IMR-90 (cell line): ENCODE measurements at regions not wholly inside any gene's neighbourhood (a gene's known extent, or its start where the extent isn't known, plus 50 kb on each side); places are given as distances from the start of the nearest gene placed in this dataset.

Experiments used
- ATAC-seq: fragments of 200-7000 bp; cut with Tn5 transposase; 2 replicates; pipeline ENCODE4 v1.9.1; 2020; ENCODE audit warnings: low read depth, mild to moderate bottlenecking, moderate library complexity
- BruUV-seq: library from RNA; stranded (reverse); fragments of 400-500 nt; replicated peaks from 2 replicates; lab custom pipeline; 2021; lab: Mats Ljungman, UMichigan
- CTCF ChIA-PET: fragments of 300-600 bp; formaldehyde crosslinking; extraction: SDS; loops from one replicate; lab custom pipeline; 2021; ENCODE audit warnings: antibody characterized with exemption; lab: Yijun Ruan, JAX
- POLR2A ChIA-PET: fragments of 300-600 bp; sonication (Branson Sonifier 250); formaldehyde crosslinking; loops from one replicate; lab custom pipeline; 2022; ENCODE audit warnings: antibody characterized with exemption; ENCODE audit not compliant: unreplicated experiment; lab: Charles Lee
- DNase-seq: peaks from one replicate; pipeline ENCODE4 v3.0.0; 2013
- H2AFZ ChIP-seq: replicated peaks from 2 replicates; pipeline ENCODE3; 2013; ENCODE audit warnings: low read length, mild to moderate bottlenecking; ENCODE audit not compliant: poor library complexity
- H2AK5ac ChIP-seq: 2 replicates; pipeline ENCODE4 v1.6.1; 2013; ENCODE audit warnings: low read depth, low read length, inconsistent platforms
- H2AK9ac ChIP-seq: replicated peaks from 2 replicates; pipeline ENCODE3; 2013; ENCODE audit warnings: mild to moderate bottlenecking, low read depth, low read length, moderate library complexity; ENCODE audit not compliant: poor library complexity
- H2BK120ac ChIP-seq: 2 replicates; pipeline ENCODE4 v1.6.1; 2013; ENCODE audit warnings: low read depth, low read length, inconsistent platforms
- H2BK15ac ChIP-seq: 3 replicates; pipeline ENCODE4 v1.6.1; 2013; ENCODE audit warnings: low read depth, low read length, inconsistent platforms
- H2BK20ac ChIP-seq: 2 replicates; pipeline ENCODE4 v1.6.1; 2013; ENCODE audit warnings: low read depth, mild to moderate bottlenecking, inconsistent platforms, low read length, moderate library complexity
- H2BK5ac ChIP-seq: 2 replicates; pipeline ENCODE4 v1.6.1; 2013; ENCODE audit warnings: mild to moderate bottlenecking, low read depth, low read length, inconsistent platforms; ENCODE audit not compliant: poor library complexity, severe bottlenecking
- H3K14ac ChIP-seq: replicated peaks from 2 replicates; pipeline ENCODE4 v1.6.1; 2013; ENCODE audit warnings: low read depth, low read length, inconsistent platforms
- H3K18ac ChIP-seq: 2 replicates; pipeline ENCODE4 v1.6.1; 2013; ENCODE audit warnings: low read depth, low read length, control low read depth
- H3K23ac ChIP-seq: 2 replicates; pipeline ENCODE4 v1.6.1; 2013; ENCODE audit warnings: low read depth, low read length, inconsistent platforms
- H3K27ac ChIP-seq: 2 replicates; pipeline ENCODE4 v1.5.1; 2013; ENCODE audit warnings: mild to moderate bottlenecking, control low read depth, low read length; ENCODE audit not compliant: insufficient read depth
- H3K27me3 ChIP-seq: 2 replicates; pipeline ENCODE4 v1.6.1; 2013; ENCODE audit warnings: low read length; ENCODE audit not compliant: control insufficient read depth, insufficient read depth
- H3K36me3 ChIP-seq: 2 replicates; pipeline ENCODE4 v1.6.1; 2013; ENCODE audit warnings: low read length, mixed read lengths; ENCODE audit not compliant: control insufficient read depth, insufficient read depth
- H3K4ac ChIP-seq: 2 replicates; pipeline ENCODE4 v1.6.1; 2013; ENCODE audit warnings: low read depth, low read length, inconsistent platforms
- H3K4me1 ChIP-seq: 2 replicates; pipeline ENCODE4 v1.6.1; 2013; ENCODE audit warnings: low read length, mixed read lengths; ENCODE audit not compliant: control insufficient read depth, insufficient read depth
- H3K4me2 ChIP-seq: 2 replicates; pipeline ENCODE4 v1.6.1; 2013; ENCODE audit warnings: low read depth, mild to moderate bottlenecking, control low read depth, low read length, moderate library complexity
- H3K4me3 ChIP-seq: 2 replicates; pipeline ENCODE4 v1.5.1; 2013; ENCODE audit warnings: low read depth, mild to moderate bottlenecking, control low read depth, low read length, moderate library complexity; ENCODE audit not compliant: insufficient read depth
- H3K56ac ChIP-seq: 2 replicates; pipeline ENCODE4 v1.6.1; 2013; ENCODE audit warnings: low read length, inconsistent platforms; ENCODE audit not compliant: insufficient read depth; ENCODE audit errors: extremely low read depth
- H3K79me1 ChIP-seq, 2 experiments: 2 replicates each; pipeline ENCODE4 v1.6.1; 2013; ENCODE audit warnings: low read length in 2 of 2, inconsistent platforms in 1 of 2, low read depth in 1 of 2
- H3K9ac ChIP-seq: 2 replicates; pipeline ENCODE4 v1.6.1; 2013; ENCODE audit warnings: low read depth, low read length, control low read depth
- H3K9me1 ChIP-seq: 2 replicates; pipeline ENCODE4 v1.6.1; 2013; ENCODE audit warnings: low read length, inconsistent platforms; ENCODE audit not compliant: insufficient read depth
- H3K9me3 ChIP-seq: 2 replicates; pipeline ENCODE4 v1.6.1; 2013; ENCODE audit warnings: low read length; ENCODE audit not compliant: control insufficient read depth, insufficient read depth
- H4K20me1 ChIP-seq: 2 replicates; pipeline ENCODE4 v1.6.1; 2013; ENCODE audit warnings: low read length, inconsistent platforms; ENCODE audit not compliant: insufficient read depth
- H4K5ac ChIP-seq: 2 replicates; pipeline ENCODE4 v1.6.1; 2013; ENCODE audit warnings: mild to moderate bottlenecking, low read depth, low read length, control low read depth
- H4K8ac ChIP-seq, 2 experiments: 2 replicates each; pipeline ENCODE4 v1.6.1; 2013; ENCODE audit warnings: low read depth in 2 of 2, low read length in 2 of 2, control low read depth in 1 of 2, inconsistent platforms in 1 of 2
- H4K91ac ChIP-seq: 2 replicates; pipeline ENCODE4 v1.6.1; 2013; ENCODE audit warnings: low read depth, low read length, inconsistent platforms; ENCODE audit not compliant: insufficient read depth
- BHLHE40 ChIP-seq: fragments of 150-350 bp; IDR thresholded peaks from 2 replicates; pipeline ENCODE4 v1.6.1; 2016; ENCODE audit warnings: mild to moderate bottlenecking, low read depth, low read length
- CEBPB ChIP-seq: IDR thresholded peaks from 2 replicates; pipeline ENCODE4 v1.6.1; 2012; ENCODE audit warnings: low read depth, low read length, improper control_type of control experiment
- CHD1 ChIP-seq: IDR thresholded peaks from 2 replicates; pipeline ENCODE4 v1.6.1; 2012; ENCODE audit warnings: low read depth, low read length, improper control_type of control experiment
- FOS ChIP-seq: fragments of 150-350 bp; IDR thresholded peaks from 2 replicates; pipeline ENCODE4 v1.6.1; 2016; ENCODE audit warnings: low read depth, low read length
- MAZ ChIP-seq: IDR thresholded peaks from 2 replicates; pipeline ENCODE4 v1.6.1; 2012; ENCODE audit warnings: low read depth, mild to moderate bottlenecking, low read length, improper control_type of control experiment, moderate library complexity, borderline replicate concordance
- MXI1 ChIP-seq: IDR thresholded peaks from 2 replicates; pipeline ENCODE4 v1.6.1; 2012; ENCODE audit warnings: low read depth, mild to moderate bottlenecking, low read length, moderate library complexity, borderline replicate concordance
- NFE2L2 ChIP-seq: fragments of 150-350 bp; IDR thresholded peaks from 2 replicates; pipeline ENCODE4 v1.6.1; 2016; ENCODE audit warnings: low read depth, mild to moderate bottlenecking, low read length
- POLR2A ChIP-seq: IDR thresholded peaks from 2 replicates; pipeline ENCODE4 v1.6.1; 2012; ENCODE audit warnings: mild to moderate bottlenecking, low read depth, low read length
- RAD21 ChIP-seq: IDR thresholded peaks from 2 replicates; pipeline ENCODE4 v1.6.1; 2012; ENCODE audit warnings: low read length, improper control_type of control experiment
- RCOR1 ChIP-seq: IDR thresholded peaks from 2 replicates; pipeline ENCODE4 v1.6.1; 2012; ENCODE audit warnings: mild to moderate bottlenecking, low read length, improper control_type of control experiment; ENCODE audit not compliant: insufficient replicate concordance
- RFX5 ChIP-seq: IDR thresholded peaks from 2 replicates; pipeline ENCODE4 v1.8.0; 2012; ENCODE audit warnings: low read depth, mild to moderate bottlenecking, low read length, moderate library complexity
- SMC3 ChIP-seq: fragments of 150-350 bp; IDR thresholded peaks from 2 replicates; pipeline ENCODE4 v1.6.1; 2016; ENCODE audit warnings: low read depth, mild to moderate bottlenecking, antibody characterized with exemption, low read length, moderate library complexity
- dilution Hi-C: fragments of 300-500 bp; cut with HindIII; formaldehyde crosslinking; loops from one replicate; pipeline ENCODE4 v1.14.3; 2018; ENCODE audit warnings: low sequenced_read_pairs; ENCODE audit not compliant: unreplicated experiment
- in situ Hi-C: fragments of 300-500 bp; cut with MboI; formaldehyde crosslinking; loops from 3 replicates; pipeline ENCODE4 v1.14.3; 2019; ENCODE audit warnings: low sequenced_read_pairs, inconsistent platforms, mixed read lengths
- intact Hi-C: fragments of 100-400 bp; cut with micrococcal nuclease; formaldehyde crosslinking; loops from 2 replicates; pipeline ENCODE4 v1.10.0; 2022
- TF ChIP-seq, protein P1 (sequence below): conservative IDR thresholded peaks from 2 replicates; pipeline ENCODE4 v1.5.1; 2012; ENCODE audit warnings: mild to moderate bottlenecking, low read depth, low read length, improper control_type of control experiment

DNA sequence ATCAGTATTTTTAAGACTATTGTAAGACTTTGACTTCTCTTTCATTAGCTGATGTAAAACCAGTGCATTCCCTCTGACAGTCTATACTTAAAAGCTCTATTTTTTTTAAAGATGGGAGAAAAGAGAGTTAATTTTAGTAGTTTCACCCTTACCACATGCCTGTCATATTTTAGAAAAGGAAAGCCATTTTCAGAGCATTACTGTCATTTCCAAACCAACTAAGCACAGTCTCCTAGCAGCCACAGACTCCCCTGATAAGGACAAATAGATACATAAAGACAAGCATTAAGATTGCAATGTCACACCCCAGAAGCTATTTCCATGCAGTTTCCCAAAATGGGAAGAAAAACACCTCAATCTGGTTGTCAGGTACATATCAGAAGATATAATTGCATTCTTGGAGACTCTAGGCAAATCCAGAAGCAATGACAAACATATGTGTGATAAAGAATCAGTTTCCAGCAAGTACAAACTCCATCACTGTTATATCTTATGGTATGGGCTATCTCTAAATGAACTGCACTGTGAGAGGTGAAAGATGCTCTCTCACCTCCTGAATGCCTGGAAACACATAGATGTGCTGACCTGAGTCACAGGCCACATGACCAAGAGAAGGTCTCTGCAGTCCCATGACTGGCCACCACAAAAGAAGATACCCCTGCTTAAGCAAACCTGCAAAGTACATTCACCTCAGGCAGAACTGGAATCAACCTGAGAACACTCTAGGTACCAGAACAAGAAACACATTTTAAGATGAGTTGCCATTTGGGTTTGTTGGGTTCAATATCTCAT lies 303.3 kb downstream of the POU4F1 start:
- Histone ChIP-seq H4K20me1 (no peaks in the 10 kb centered on the region), H2BK120ac (no peak overlapping the region)

More for the DNA sequence above, 303.3 kb downstream of the POU4F1 start:
- Histone ChIP-seq H4K5ac (no peak overlapping the region), H4K8ac (no peak overlapping the region), H3K36me3 (no peaks in the 10 kb centered on the region), H3K79me1 (no peaks in the 10 kb centered on the region), H2AK9ac (no peak overlapping the region), H2BK15ac (no peak overlapping the region), H3K4me3 (no peak overlapping the region), H2BK5ac (no peak overlapping the region), H3K4me2 (no peak overlapping the region), H2BK20ac (no peak overlapping the region), H3K4me1 (no peaks in the 10 kb centered on the region), H3K14ac (no peak overlapping the region), H4K91ac (no peak overlapping the region), H3K56ac (no peak overlapping the region), H3K4ac (no peak overlapping the region), H3K9me3 (no peaks in the 10 kb centered on the region), H3K18ac (no peak overlapping the region), H3K27ac (no peak overlapping the region), H3K27me3 (no peaks in the 10 kb centered on the region; the same call in 1 of the 2 replicates), H3K9ac (no peak overlapping the region), H3K9me1 (no peaks in the 10 kb centered on the region), H2AFZ (no peak overlapping the region), H2AK5ac (no peak overlapping the region), H3K23ac (no peak overlapping the region)
- TF ChIP-seq MXI1 = no peak
- TF ChIP-seq RAD21 = no peak
- TF ChIP-seq SMC3 = no peak
- TF ChIP-seq NFE2L2 = no peak
- no peak for TF ChIP-seq CHD1
- TF ChIP-seq POLR2A = no peak
- TF ChIP-seq FOS = no peak
- no peak for TF ChIP-seq RFX5
- no peak for TF ChIP-seq RCOR1
- no peak for TF ChIP-seq MAZ
- no peak for TF ChIP-seq CEBPB
- TF ChIP-seq BHLHE40 = no peak
- TF ChIP-seq, protein P1, sequence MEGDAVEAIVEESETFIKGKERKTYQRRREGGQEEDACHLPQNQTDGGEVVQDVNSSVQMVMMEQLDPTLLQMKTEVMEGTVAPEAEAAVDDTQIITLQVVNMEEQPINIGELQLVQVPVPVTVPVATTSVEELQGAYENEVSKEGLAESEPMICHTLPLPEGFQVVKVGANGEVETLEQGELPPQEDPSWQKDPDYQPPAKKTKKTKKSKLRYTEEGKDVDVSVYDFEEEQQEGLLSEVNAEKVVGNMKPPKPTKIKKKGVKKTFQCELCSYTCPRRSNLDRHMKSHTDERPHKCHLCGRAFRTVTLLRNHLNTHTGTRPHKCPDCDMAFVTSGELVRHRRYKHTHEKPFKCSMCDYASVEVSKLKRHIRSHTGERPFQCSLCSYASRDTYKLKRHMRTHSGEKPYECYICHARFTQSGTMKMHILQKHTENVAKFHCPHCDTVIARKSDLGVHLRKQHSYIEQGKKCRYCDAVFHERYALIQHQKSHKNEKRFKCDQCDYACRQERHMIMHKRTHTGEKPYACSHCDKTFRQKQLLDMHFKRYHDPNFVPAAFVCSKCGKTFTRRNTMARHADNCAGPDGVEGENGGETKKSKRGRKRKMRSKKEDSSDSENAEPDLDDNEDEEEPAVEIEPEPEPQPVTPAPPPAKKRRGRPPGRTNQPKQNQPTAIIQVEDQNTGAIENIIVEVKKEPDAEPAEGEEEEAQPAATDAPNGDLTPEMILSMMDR = no peak
- CTCF ChIA-PET = no interaction called here
- POLR2A ChIA-PET = no interaction called here
- ATAC-seq (no peak), DNase-seq (no peak)
- no TSS peak for BruUV-seq
- dilution Hi-C loops (no loop called here), in situ Hi-C loops (no loop called here), intact Hi-C loops (no loop called here)
